Activated effector memory CD4-positive, alpha-beta T cell treated with anti-CD3 and anti-CD28 coated beads, Interleukin-2, amount 50 U/mL, for 16 hours (primary cell): ENCODE measurements at regions not wholly inside any gene's neighbourhood (a gene's known extent, or its start where the extent isn't known, plus 50 kb on each side); places are given as distances from the start of the nearest gene placed in this dataset.

Source experiments
- DNase-seq: peaks from one replicate; pipeline ENCODE4 v3.0.0-alpha.2; 2020

DNA sequence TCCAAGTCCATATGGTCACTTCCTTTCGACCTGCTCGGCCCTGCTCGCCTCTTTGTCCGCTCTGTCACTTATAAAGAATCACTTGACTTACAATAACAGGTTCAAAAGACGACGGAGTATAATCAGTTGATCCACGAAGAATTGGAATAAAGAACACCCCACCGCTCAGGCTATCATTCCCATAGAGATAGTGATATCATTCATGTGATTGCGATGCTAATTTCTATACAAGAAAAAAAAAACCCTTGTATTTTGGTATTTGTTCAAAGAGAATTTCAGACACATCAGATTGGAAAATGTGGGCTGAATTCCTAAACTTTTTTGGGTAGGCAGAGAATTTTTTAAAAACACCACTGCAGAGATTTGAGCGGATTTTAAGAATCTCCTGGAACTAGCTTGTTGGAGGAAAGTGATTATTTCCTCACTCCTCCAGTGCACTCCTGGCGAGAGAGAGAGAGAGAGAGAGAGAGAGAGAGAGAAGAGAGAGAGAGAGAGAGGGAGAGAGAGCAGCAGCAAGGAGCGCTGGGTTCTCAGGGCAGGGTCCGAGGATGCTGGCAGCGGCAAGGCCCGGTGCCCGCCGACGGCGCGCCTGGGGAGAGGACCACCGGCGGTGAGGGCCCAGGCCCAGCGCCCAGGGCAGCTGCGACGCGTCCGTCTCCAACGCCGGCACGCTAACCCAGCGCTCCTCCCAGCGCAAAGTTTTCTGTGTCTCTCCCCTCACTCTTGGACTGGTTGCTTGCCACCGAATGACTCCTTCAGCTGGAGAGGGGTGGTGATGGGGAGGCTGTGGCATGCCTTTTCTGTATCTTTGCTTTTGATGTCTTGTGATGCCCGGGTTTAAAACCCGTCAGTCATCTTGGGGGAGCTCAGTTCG, 149.0 kb upstream of the ZNF536 start:
- DNase-seq, result no peak

GRCh38 chr19:30223866-30224688, 148.1 kb upstream of the ZNF536 start:
- DNase-seq, result no peak

DNA sequence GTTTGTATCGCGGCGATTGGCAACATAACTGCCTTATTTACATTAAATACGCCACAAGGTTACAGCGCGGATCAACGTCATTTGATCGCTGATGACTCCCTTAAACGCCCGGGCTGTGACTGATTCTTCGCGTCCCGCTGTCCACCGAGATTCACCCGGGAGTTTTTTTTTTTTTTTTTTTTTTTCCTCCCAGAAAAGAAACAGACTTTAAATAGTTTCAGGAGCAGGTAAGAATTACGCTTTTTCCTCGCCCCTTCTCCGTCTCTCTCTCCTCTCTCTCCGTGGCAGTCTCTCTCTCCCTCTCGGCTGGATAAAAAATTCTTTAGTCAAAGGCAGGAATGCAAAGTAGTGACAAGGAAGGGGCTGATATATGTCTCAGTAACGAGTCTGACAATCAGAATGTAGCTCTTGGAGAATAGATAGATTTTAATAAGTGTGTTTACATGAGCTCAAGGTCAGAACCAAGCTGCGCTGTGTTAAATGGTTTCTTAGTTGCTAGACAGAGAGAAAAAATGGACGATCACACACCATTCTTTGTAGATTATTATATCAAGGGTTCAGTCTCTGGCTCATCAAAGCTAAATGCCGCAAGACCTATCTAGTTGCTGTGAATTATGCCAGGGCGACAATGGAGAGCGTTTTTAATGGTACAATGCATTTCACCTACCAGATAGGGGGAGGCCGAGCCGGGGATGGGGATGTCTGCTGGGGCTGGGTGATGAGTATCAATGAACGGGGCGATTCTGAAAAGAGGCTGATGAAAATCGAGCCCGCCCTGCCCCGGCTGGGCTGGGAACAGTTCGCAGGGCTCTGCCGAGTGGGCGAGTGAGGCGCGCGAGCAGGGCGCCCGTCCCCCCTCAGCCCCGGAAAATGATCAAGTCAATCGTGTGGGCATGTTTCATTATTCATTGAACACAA, 147.2 kb upstream of the ZNF536 start:
- DNase-seq, result no peak

DNA sequence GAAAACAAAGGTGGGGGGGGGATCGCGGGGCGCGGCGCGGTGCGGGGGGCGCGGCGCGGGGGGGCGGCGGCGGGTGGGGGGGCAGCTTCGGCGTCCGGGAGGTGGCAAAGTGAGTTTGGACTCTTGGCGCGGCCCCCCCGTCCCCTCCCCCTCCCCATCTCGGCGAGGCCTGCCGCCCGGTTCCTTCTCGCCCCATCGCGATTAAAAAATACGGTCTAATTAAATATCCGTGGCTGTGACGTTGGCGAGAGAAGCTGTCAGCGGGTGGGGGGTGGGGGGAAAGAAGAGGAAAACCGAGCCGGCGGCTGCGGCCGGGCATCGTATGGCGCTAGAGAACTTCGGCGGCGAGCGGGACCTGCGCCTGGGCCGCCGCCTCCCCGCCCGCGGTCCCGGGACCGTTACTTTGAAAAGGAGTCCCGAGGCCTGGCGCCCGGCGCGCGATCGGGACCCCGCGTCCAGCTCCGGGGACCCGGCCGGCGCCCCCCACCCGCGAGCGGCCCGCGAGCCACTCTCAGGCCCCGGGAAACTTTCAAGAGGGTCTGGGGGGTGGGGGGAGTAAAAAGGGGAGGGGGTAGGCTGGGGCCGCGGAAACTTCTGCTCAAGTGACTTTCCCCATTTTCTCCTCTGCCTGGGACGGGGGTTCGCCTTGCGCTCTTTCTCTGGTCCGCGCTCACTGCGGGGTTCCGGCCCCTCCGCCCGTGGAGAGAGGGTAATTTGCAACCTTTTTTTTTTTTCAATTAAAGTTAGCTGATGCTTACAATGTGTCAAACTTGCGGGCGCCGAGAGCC, 146.3 kb upstream of the ZNF536 start:
- DNase-seq, result no peak

DNA sequence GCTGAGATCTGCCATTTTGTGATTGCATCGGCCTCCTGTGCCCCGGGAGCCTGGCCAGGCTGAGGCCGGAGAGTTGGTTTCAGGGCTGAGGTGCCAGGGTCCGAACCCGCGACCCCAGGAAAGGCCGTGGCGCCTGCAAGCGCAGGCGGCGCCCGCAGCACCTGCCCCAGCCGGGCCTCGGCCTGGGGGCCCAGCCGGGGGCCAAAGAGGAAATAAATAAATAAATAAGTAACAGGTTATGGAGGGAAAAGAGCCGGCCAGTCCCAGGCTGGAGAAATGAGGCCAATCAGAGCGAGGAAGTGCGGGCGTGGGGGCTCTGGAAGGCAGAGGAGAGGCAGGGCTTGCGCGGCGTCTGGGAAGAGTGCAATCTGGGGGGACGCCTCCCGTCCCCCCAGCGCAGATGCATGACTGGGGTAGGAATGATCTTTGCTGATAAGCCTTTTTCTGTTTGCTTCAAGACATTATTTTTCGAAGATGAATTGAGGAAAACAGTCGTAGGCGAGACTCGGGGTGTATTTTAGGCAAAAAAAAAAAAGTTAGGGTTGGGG, 145.6 kb upstream of the ZNF536 start:
- no peak for DNase-seq

GRCh38 chr19:30227012-30227621, 145.1 kb upstream of the ZNF536 start:
- no peak for DNase-seq

DNA sequence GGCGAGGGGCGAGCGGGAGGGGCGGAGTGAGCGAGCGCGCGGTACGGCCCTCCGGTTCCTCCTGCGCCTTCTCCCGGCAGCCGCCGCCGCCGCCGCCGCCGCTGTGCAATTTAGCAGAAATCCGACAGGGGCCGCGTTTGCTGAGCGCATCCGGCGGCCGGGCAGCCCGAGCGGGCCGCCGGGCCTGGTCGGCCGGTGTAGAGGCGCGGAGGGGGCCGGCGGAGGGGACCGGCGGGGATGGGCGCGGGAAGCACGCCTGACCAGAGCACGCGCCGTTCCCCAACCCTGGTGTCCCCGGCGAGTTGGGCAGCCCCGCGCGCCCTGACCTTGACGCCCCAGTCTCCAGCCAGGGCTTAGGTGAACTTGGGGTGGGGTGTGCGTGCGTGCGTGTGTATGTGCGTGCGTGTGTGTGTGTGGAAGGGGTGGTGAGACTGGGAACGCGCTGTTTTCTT, 144.5 kb upstream of the ZNF536 start:
- DNase-seq, result peak; percentile 72

DNA sequence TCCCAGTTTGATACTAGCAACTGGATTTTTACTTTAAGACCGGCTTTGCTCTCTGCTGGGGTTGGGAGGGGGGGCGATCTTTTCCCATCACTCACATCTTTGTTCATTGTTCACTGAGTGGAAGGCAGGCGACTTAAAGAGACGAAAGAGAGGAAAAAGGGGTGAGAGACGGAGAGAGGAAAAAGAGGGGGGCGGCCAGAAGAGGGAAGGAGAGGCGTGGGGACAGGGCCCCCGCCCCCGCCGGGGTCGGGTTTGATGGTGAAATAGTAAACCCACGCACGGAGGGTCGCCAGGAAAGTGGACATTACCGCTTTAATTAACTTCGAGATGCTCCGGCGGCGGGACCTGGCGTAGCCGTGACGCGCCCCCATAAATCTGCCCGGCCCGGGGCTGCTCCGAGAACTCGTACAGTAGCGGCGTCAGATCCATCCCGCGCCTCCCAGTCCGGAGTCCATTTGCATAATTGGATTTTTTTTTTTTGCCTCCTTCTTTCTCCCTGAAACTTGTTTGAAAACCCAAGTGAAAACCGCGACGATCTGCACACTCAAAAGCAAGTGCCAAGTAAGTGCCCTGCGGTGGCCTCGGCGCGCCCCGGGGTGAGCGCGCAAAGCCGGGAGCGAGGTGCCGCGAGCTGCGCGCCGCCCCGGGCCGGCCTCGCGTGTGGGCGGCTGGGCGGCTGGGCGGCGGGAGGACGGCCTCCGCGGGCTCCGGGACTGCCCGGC, 143.9 kb upstream of the ZNF536 start:
- no peak for DNase-seq

GRCh38 chr19:30228835-30229524, 143.2 kb upstream of the ZNF536 start:
- no peak for DNase-seq

DNA sequence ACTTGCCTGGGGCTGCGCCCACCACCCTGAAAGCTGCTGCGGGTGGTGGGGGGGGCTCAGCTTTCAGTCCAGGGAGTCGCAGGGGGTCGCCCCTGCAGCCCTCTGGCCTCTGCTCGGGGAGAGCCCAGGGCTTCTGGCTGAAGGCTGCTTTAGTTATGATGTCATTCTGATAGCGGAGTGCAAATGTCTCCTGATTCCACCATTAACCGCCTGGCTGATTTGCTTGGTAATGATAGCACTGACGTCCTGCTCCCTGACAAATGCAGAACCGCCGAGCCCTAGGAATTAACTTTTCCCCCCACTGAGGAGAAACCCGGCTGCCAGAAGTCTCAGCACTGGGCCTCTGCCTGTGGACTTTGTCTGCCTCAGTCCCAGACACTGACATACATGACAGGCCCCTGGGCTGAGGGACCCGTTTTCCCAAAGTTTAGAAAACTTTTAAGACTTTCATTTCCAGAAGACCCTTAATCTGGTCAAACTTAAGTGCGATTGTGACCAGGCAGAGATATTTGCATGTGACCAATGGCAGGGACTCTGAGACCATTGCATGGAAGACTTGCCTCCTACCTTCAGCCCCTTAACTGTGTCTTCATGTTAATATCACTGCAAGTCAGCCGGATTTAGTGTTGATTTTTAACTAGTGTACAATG, 142.5 kb upstream of the ZNF536 start:
- no peak for DNase-seq

DNA sequence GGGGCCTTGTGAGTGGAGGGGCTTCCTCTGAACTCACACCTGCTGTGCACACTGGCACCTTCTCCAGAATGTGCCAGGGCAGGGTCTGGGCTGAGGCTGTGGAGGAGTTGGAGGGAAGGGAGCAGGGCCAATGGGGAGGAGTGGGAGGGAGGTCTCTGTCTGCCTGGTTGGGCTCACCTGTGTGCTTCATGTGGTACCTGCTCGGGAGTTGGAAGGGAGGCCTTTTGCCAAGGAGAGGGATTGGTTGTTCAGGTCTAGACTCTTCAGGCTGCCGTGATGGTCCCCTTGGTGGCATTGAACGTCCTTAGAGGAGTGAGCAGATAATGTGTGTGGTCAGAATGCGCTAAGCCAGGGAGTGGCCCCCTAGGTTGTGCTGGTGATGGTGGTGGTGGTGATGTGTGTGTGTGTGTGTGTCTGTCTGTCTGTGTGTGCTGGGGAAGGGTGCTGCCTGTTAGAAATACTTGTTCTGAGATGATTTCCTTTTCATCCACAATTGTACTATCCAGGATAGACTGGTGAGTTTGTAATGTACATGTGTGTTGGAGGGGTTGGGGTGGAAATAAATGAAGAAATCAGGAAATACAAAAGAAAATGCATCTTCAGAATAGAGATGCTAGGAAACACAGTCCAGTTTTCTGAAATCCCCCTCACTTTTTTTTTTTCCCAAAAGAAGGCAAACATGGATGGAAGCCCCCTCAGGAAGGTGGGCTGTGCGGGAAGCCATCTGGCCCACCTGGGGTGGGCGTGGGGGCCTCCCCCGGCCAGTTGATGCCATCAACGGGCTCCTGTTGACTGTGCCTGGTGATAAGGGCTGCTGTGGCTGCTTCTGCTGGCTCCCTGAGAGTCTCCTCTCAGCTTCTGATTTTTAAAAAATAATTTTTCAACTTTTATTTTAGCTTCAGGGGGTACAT, 140.5 kb upstream of the ZNF536 start:
- no peak for DNase-seq

GRCh38 chr19:30233375-30233774, 138.8 kb upstream of the ZNF536 start:
- no peak for DNase-seq

GRCh38 chr19:30235946-30236345, 136.2 kb upstream of the ZNF536 start:
- no peak for DNase-seq

DNA sequence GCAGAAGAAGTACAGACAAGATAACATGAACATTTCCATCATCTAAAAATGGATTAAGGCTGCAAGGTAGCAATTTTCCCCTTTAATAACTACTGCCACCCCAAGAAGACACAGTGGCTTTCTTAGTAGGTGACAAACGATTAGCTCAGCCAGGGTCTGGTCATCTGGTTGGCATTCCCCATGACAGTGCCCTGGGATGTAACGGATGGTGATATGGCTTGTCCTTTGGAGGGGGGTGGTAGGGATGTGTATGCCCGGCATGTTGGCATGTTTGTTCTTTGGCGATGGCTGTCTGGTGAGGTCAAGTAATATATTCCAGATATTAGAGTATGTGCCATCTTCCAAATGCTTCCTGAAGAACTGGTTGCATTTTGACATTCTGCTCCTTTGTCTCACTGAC, 135.6 kb upstream of the ZNF536 start:
- DNase-seq, result no peak

DNA sequence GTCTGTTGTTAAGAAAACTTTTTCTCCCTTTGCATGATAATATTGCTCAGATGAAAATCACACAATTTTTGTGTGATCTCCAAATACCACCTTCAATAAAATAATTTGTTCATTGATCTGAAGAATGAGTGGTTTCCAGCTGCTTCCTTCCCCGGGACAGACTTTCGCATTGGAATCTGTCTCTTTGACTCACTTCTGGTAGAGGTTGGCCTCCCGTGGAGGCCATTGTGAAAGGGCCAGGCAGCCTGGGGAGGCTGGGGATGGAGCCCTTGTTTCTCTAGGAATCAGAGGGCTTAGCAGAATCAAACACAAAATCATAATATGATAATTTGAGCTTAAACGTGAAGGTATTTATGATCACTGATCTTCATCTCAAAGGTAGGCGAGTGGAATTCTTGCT, 135.0 kb upstream of the ZNF536 start:
- no peak for DNase-seq

DNA sequence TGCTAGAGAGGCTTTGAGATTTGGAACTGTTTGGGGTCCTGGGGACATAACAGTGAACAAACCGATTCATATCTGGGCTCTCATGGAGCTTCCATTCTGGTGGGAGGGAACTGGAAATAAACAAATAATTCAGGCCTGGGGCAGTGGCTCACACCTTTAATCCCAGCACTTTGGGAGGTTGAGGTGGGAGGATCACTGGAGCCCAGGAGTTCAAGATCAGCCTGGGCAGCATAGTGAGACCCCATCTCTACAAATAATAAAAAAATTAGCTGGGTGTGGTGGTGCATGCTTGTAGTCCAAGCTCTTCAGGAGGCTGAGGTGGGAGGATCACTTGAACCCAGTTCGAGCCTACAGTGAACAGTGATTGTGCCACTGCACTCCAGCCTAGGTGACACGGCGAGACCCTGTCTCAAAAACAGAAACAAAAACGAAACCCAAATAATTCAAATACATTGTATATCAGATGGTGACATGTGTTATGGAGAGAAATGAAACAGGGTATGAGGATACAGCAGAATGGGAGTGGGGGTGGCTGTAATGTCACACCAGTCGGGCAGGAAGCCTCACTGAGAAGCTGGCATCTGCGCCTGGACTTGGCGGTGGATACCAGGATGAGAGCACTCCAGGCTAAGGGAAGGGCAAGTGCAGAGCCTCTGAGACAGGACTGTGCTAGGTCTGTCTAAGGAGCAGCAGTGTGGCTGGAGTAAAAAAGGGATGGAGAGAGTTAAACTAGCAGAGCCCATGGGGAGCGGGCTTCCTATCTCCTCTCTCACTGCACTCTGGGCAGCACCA, 131.1 kb upstream of the ZNF536 start:
- no peak for DNase-seq

DNA sequence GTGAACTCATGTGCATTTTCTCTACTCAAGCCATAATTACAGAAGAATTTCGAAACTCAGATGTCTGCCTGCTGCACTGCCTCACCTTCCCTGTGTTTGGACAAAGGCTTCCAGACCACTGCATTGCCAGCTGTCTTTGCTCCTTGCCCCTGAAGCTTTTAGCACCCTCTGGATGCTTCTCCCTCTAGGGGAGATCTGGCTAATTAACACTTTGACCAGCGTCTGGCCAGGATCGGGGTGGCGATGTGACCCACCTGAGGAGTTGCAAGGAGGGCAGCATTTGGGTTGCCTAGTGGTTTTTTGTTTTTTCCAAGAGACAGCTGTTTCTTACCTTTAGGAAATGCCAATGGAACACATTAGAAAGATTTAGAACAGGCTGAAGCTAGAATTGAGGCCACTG, 127.7 kb upstream of the ZNF536 start:
- no peak for DNase-seq
